Suprapubic skin (tissue), 3 donors: ENCODE measurements at regions not wholly inside any gene's neighbourhood (a gene's known extent, or its start where the extent isn't known, plus 50 kb on each side); places are given as distances from the start of the nearest gene placed in this dataset.

Experiments
- CTCF ChIP-seq, 2 donors: fragments of 200-600 bp in 1 of 2; fragments of 450-650 bp in 1 of 2; sonication (generic) in 1 of 2; IDR thresholded peaks; one replicate each; pipeline ENCODE4 v1.5.1; 2016 to 2019; ENCODE audit warnings: antibody characterized with exemption in 2 of 2, mild to moderate bottlenecking in 1 of 2, moderate library complexity in 1 of 2
- EP300 ChIP-seq: sonication (generic); formaldehyde crosslinking; IDR thresholded peaks from one replicate; pipeline ENCODE4 v1.6.1; 2017; ENCODE audit warnings: antibody characterized with exemption
- POLR2A ChIP-seq, 2 donors: fragments of 450-650 bp; IDR thresholded peaks; one replicate each; pipeline ENCODE4 v1.6.1; 2017; ENCODE audit warnings: antibody characterized with exemption in 2 of 2, mild to moderate bottlenecking in 2 of 2, moderate library complexity in 2 of 2

GRCh38 chr10:8327140-8327423 lies 272.6 kb downstream of the GATA3 start:
- TF ChIP-seq CTCF (IDR thresholded peaks at IDR 0.05) (no peak), POLR2A (IDR thresholded peaks at IDR 0.05) (no peak), EP300 (no peak)
